Esophagus muscularis mucosa (tissue), 4 donors: ENCODE measurements at regions not wholly inside any gene's neighbourhood (a gene's known extent, or its start where the extent isn't known, plus 50 kb on each side); places are given as distances from the start of the nearest gene placed in this dataset.

ENCODE experiments used
- EP300 ChIP-seq: sonication (generic); formaldehyde crosslinking; IDR thresholded peaks from one replicate; pipeline ENCODE4 v1.6.1; 2017; ENCODE audit warnings: antibody characterized with exemption
- POLR2A ChIP-seq: fragments of 450-650 bp; IDR thresholded peaks from one replicate; pipeline ENCODE4 v1.6.1; 2017; ENCODE audit warnings: antibody characterized with exemption, moderate library complexity, mild to moderate bottlenecking, low read depth
- TF ChIP-seq, protein P1 (sequence below), 3 experiments: fragments of 200-600 bp in 2 of 3; fragments of 450-650 bp in 1 of 3; sonication (generic) in 2 of 3; IDR thresholded peaks; one replicate each; pipeline ENCODE4 v1.5.1; 2017 to 2019; ENCODE audit warnings: antibody characterized with exemption in 3 of 3, mild to moderate bottlenecking in 2 of 3, moderate library complexity in 1 of 3

GRCh38 chr21:39018730-39019129, 164.5 kb downstream of the PSMG1 start:
- TF ChIP-seq, protein P1, sequence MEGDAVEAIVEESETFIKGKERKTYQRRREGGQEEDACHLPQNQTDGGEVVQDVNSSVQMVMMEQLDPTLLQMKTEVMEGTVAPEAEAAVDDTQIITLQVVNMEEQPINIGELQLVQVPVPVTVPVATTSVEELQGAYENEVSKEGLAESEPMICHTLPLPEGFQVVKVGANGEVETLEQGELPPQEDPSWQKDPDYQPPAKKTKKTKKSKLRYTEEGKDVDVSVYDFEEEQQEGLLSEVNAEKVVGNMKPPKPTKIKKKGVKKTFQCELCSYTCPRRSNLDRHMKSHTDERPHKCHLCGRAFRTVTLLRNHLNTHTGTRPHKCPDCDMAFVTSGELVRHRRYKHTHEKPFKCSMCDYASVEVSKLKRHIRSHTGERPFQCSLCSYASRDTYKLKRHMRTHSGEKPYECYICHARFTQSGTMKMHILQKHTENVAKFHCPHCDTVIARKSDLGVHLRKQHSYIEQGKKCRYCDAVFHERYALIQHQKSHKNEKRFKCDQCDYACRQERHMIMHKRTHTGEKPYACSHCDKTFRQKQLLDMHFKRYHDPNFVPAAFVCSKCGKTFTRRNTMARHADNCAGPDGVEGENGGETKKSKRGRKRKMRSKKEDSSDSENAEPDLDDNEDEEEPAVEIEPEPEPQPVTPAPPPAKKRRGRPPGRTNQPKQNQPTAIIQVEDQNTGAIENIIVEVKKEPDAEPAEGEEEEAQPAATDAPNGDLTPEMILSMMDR (IDR thresholded peaks at IDR 0.05), result no peak
- TF ChIP-seq POLR2A (no peak), EP300 (no peak)
